ENCODE measurements at regions not wholly inside any gene's neighbourhood (a gene's known extent, or its start where the extent isn't known, plus 50 kb on each side); places are given as distances from the start of the nearest gene placed in this dataset.

- no peak for TF ChIP-seq ZNF362 (CRISPR knock-in tag; IDR thresholded peaks at IDR 0.05; ENCODE audit: borderline replicate concordance)
- no peak for TF ChIP-seq ZNF207 (IDR thresholded peaks at IDR 0.05; ENCODE audit: borderline replicate concordance)
- TF ChIP-seq KDM1A (CRISPR knock-in tag; IDR thresholded peaks at IDR 0.05): no peak
- TF ChIP-seq PCBP2 (optimal IDR thresholded peaks at IDR 0.05; ENCODE audit: low read depth, low read length, poor library complexity, severe bottlenecking): no peak
- TF ChIP-seq NFE2L2 (IDR thresholded peaks at IDR 0.05; ENCODE audit: low read length): no peak
- no peak for TF ChIP-seq ZZZ3 (CRISPR knock-in tag; IDR thresholded peaks at IDR 0.05; ENCODE audit: borderline replicate concordance)
Observed at GRCh38 chr1:218866507-218866906, 307.2 kb upstream of the LYPLAL1 start (continued).

GRCh38 chr1:218867066-218867465 lies 306.6 kb upstream of the LYPLAL1 start:
- H3K27ac ChIP-seq (ENCODE audit: extremely low read length, insufficient read depth, low read length): no peak overlapping the region
- no peaks in the 10 kb centered on the region for H4K20me1 ChIP-seq (ENCODE audit: insufficient read depth, low read length)
- intact Hi-C loops (cut with micrococcal nuclease; ENCODE audit: unreplicated experiment) (no loop called here), in situ Hi-C loops (cut with HindIII; ENCODE audit: extremely low pct_ligation_motif_present, low pct_unique_long_range_greater_than_20kb) (no loop called here)
- H3K4me1 ChIP-seq (ENCODE audit: insufficient read depth, low read length): no peaks in the 10 kb centered on the region
- ChIA-PET CTCF (ENCODE audit: low intra/inter-chr PET ratio, low total read pairs) (no interaction called here), POLR2A (no interaction called here)
- H3K4me2 ChIP-seq (ENCODE audit: low read depth, low read length): no peak overlapping the region
- 0% methylated on average over 3 of the region's 3 CpGs for WGBS (ENCODE audit: low lambda C conversion rate)
- H3K27me3 ChIP-seq (ENCODE audit: control insufficient read depth in 1 of 2, insufficient read depth in 2 of 2, low read length in 2 of 2): no peaks in the 10 kb centered on the region
- no peak overlapping the region for H2AFZ ChIP-seq (ENCODE audit: low read length)
- DNase-seq (ENCODE audit: low spot score) (no peak), FAIRE-seq (no peak), ATAC-seq (no peak)
- H3K36me3 ChIP-seq (replicated peaks in 1 of 2; ENCODE audit: control insufficient read depth in 1 of 2, insufficient read depth in 2 of 2, low read length in 2 of 2): no peaks in the 10 kb centered on the region
- H3K79me2 ChIP-seq (ENCODE audit: insufficient read depth, low read length): no peaks in the 10 kb centered on the region
- no peak overlapping the region for H3K9ac ChIP-seq (ENCODE audit: insufficient read depth, low read depth, low read length)
- H3K9me3 ChIP-seq (ENCODE audit: low read length): no peaks in the 10 kb centered on the region
- H3K4me3 ChIP-seq (replicated peaks in 1 of 3; ENCODE audit: insufficient read depth in 1 of 3, low read depth in 2 of 3, low read length in 3 of 3): no peak overlapping the region
- BruUV-seq (replicated peaks): no TSS peak
- TF ChIP-seq TSC22D2 (CRISPR knock-in tag; IDR thresholded peaks at IDR 0.05; ENCODE audit: borderline replicate concordance) (no peak), ZNF430 (CRISPR knock-in tag; IDR thresholded peaks at IDR 0.05) (no peak), GPN1 (CRISPR knock-in tag; IDR thresholded peaks at IDR 0.05; ENCODE audit: borderline replicate concordance) (no peak), NR0B2 (CRISPR knock-in tag; IDR thresholded peaks at IDR 0.05) (no peak), ZNF235 (CRISPR knock-in tag; IDR thresholded peaks at IDR 0.05; ENCODE audit: borderline replicate concordance) (no peak), ZNF281 (CRISPR knock-in tag; IDR thresholded peaks at IDR 0.05; ENCODE audit: borderline replicate concordance) (no peak), SNAI1 (CRISPR knock-in tag; IDR thresholded peaks at IDR 0.05; ENCODE audit: borderline replicate concordance) (no peak), SMARCC2 (IDR thresholded peaks at IDR 0.05) (no peak), MTERF4 (CRISPR knock-in tag; IDR thresholded peaks at IDR 0.05) (no peak), ATF5 (CRISPR knock-in tag; IDR thresholded peaks at IDR 0.05; ENCODE audit: low read depth) (no peak), PHF20 (CRISPR knock-in tag; IDR thresholded peaks at IDR 0.05) (no peak), HOXA9 (CRISPR knock-in tag; IDR thresholded peaks at IDR 0.05; ENCODE audit: borderline replicate concordance) (no peak), ZNF350 (CRISPR knock-in tag; IDR thresholded peaks at IDR 0.05; ENCODE audit: borderline replicate concordance, low read depth) (no peak)

Data from HepG2 (cell line).